GM21723 (cell line): ENCODE measurements at regions not wholly inside any gene's neighbourhood (a gene's known extent, or its start where the extent isn't known, plus 50 kb on each side); places are given as distances from the start of the nearest gene placed in this dataset.
"Not testable (repeated sequence)": the region's sequence is repeated elsewhere in the genome, so short reads cannot be mapped to it uniquely, and the experiment has no call there.

ENCODE experiments used
- ATAC-seq: cut with Tn5 transposase; IDR thresholded peaks from one replicate; pipeline ENCODE4 v1.9.1; 2021; ENCODE audit warnings: mild to moderate bottlenecking, moderate library complexity; ENCODE audit not compliant: unreplicated experiment

GRCh38 chr14:21802441-21802840, 128.8 kb upstream of the OR4E1 start:
- ATAC-seq, result no peak

GRCh38 chr14:21796916-21797315, 123.3 kb upstream of the OR4E1 start:
- no peak for ATAC-seq

GRCh38 chr14:21795456-21795855, 121.8 kb upstream of the OR4E1 start:
- ATAC-seq, result no peak

GRCh38 chr14:21791749-21792148, 118.1 kb upstream of the OR4E1 start:
- ATAC-seq, result no peak

- not testable (repeated sequence) for ATAC-seq
These were observed 115.1 kb upstream of the OR4E1 start for GRCh38 chr14:21788687-21789086.

- ATAC-seq, result not testable (repeated sequence)
These were observed 113.6 kb upstream of the OR4E1 start for GRCh38 chr14:21787242-21787641.

GRCh38 chr14:21781543-21781942, 107.9 kb upstream of the OR4E1 start:
- ATAC-seq, result no peak

- no peak for ATAC-seq
These were observed 106.9 kb upstream of the OR4E1 start for GRCh38 chr14:21780429-21781084.

- no peak for ATAC-seq
These were observed 98.1 kb upstream of the OR4E1 start for GRCh38 chr14:21771671-21772070.

- no peak for ATAC-seq
These were observed 95.2 kb upstream of the OR4E1 start for GRCh38 chr14:21768875-21769257.

GRCh38 chr14:21768116-21768874, 94.7 kb upstream of the OR4E1 start:
- ATAC-seq, result no peak

- ATAC-seq, result not testable (repeated sequence)
These were observed 86.7 kb upstream of the OR4E1 start for GRCh38 chr14:21760360-21760759.

GRCh38 chr14:21749306-21749868, 75.8 kb upstream of the OR4E1 start:
- ATAC-seq, result no peak

GRCh38 chr14:21748869-21749303, 75.3 kb upstream of the OR4E1 start:
- ATAC-seq, result no peak

GRCh38 chr14:21735639-21736307, 62.2 kb upstream of the OR4E1 start:
- ATAC-seq, result no peak

- ATAC-seq, result no peak
These were observed 61.6 kb upstream of the OR4E1 start for GRCh38 chr14:21735200-21735599.

- ATAC-seq, result no peak
These were observed 60.9 kb upstream of the OR4E1 start for GRCh38 chr14:21734457-21735074.

- ATAC-seq, result no peak
These were observed 56.1 kb upstream of the OR4E1 start for GRCh38 chr14:21729703-21730233.

- no peak for ATAC-seq
These were observed 51.6 kb upstream of the OR4E1 start for GRCh38 chr14:21725250-21725649.

- no peak for ATAC-seq
These were observed 50.7 kb upstream of the OR4E1 start for GRCh38 chr14:21724090-21724973.
